ENCODE measurements at regions not wholly inside any gene's neighbourhood (a gene's known extent, or its start where the extent isn't known, plus 50 kb on each side); places are given as distances from the start of the nearest gene placed in this dataset.

- TF ChIP-seq CTCF (IDR thresholded peaks at IDR 0.05): no peak
- no peak for TF ChIP-seq POLR2A (IDR thresholded peaks at IDR 0.05)
Observed at GRCh38 chr3:20836801-20837200, 650.8 kb upstream of the SGO1 start.

Measured in thyroid gland (tissue), 4 donors.